ENCODE measurements at regions not wholly inside any gene's neighbourhood (a gene's known extent, or its start where the extent isn't known, plus 50 kb on each side); places are given as distances from the start of the nearest gene placed in this dataset.

DNA sequence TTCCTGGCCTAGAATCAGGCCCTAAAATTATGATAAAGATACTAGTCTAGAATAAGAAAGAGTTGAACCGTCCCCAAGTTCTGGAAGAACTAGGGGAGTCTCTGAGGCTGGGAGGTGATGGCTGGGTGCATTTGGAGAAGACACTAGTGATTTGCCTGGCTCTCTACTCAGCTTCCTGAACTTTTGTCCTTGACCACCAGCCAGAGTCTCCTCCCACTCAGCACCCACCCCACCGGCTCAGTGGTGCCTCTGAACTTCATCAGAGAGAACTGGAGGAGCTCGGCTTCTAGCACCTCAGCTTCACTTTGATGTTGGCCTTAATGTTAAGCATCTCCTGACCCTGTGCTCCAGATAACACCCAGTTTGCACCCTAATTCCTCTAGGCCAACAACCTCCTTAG lies 73.0 kb downstream of the PERP start:
- H3K36me3 Mint-ChIP-seq (ENCODE audit: insufficient read depth, unreplicated experiment), result peaks cover 7% of the 10 kb centered on the region
- CTCF ChIA-PET, result interaction anchor here (0.6 to 1.2 kb wide), 2 partner anchors 71 to 249 kb away, joined by 3 read pairs; no protein-coding TSS in a partner anchor

DNA sequence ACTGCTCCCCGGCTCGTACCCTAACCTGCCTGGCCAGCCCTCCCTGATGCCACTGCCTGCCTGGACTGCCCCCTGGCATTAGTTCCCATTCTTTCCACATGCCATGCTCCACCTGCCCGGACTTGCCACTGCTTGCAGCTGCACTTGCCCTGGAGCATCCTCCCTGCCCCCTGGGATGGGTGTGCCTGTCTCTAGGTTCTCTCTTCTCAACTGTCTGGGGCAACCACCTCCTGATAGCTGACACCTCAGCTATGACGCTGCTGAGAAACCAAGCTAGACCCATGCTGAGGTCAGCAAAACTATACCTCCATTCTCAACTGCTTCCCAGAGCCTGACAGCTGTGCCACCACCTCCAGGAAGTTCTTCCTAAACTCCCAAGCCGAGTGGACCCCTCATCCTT lies 72.1 kb downstream of the PERP start:
- BruUV-seq (replicated peaks), result no TSS peak
- Mint-ChIP-seq H3K4me3 (ENCODE audit: low read depth, unreplicated experiment) (peak overlapping the region; percentile 28), H3K9me3 (ENCODE audit: low read depth, unreplicated experiment) (no peaks in the 10 kb centered on the region), H3K36me3 (ENCODE audit: insufficient read depth, unreplicated experiment) (peaks cover 7% of the 10 kb centered on the region), H3K27me3 (ENCODE audit: unreplicated experiment) (no peaks in the 10 kb centered on the region), H3K4me1 (ENCODE audit: low read depth, unreplicated experiment) (peaks cover 26% of the 10 kb centered on the region), H3K27ac (ENCODE audit: unreplicated experiment) (peak overlapping the region; percentile 42)
- DNase-seq, result no peak
- CTCF ChIA-PET, result interaction anchor here (1.2 kb wide), 1 partner anchor 70 kb away, joined by 3 read pairs; no protein-coding TSS in a partner anchor
- TF ChIP-seq, protein P1, sequence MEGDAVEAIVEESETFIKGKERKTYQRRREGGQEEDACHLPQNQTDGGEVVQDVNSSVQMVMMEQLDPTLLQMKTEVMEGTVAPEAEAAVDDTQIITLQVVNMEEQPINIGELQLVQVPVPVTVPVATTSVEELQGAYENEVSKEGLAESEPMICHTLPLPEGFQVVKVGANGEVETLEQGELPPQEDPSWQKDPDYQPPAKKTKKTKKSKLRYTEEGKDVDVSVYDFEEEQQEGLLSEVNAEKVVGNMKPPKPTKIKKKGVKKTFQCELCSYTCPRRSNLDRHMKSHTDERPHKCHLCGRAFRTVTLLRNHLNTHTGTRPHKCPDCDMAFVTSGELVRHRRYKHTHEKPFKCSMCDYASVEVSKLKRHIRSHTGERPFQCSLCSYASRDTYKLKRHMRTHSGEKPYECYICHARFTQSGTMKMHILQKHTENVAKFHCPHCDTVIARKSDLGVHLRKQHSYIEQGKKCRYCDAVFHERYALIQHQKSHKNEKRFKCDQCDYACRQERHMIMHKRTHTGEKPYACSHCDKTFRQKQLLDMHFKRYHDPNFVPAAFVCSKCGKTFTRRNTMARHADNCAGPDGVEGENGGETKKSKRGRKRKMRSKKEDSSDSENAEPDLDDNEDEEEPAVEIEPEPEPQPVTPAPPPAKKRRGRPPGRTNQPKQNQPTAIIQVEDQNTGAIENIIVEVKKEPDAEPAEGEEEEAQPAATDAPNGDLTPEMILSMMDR (IDR thresholded peaks at IDR 0.05; ENCODE audit: unreplicated experiment), result no peak
- intact Hi-C loops (cut with micrococcal nuclease; ENCODE audit: unreplicated experiment), result loop anchor here (5.0 kb wide), 1 partner anchor 52 kb away; no protein-coding TSS in a partner anchor

More for the DNA sequence above, 73.0 kb downstream of the PERP start:
- H3K4me1 Mint-ChIP-seq (ENCODE audit: low read depth, unreplicated experiment), result peaks cover 29% of the 10 kb centered on the region
- intact Hi-C loops (cut with micrococcal nuclease; ENCODE audit: unreplicated experiment), result no loop called here
- no peak for DNase-seq
- H3K27ac Mint-ChIP-seq (ENCODE audit: unreplicated experiment), result no peak overlapping the region
- no peaks in the 10 kb centered on the region for H3K9me3 Mint-ChIP-seq (ENCODE audit: low read depth, unreplicated experiment)
- H3K27me3 Mint-ChIP-seq (ENCODE audit: unreplicated experiment), result no peaks in the 10 kb centered on the region
- no peak overlapping the region for H3K4me3 Mint-ChIP-seq (ENCODE audit: low read depth, unreplicated experiment)
- no TSS peak for BruUV-seq (replicated peaks)
- TF ChIP-seq, protein P1 (IDR thresholded peaks at IDR 0.05; ENCODE audit: unreplicated experiment), result no peak

DNA sequence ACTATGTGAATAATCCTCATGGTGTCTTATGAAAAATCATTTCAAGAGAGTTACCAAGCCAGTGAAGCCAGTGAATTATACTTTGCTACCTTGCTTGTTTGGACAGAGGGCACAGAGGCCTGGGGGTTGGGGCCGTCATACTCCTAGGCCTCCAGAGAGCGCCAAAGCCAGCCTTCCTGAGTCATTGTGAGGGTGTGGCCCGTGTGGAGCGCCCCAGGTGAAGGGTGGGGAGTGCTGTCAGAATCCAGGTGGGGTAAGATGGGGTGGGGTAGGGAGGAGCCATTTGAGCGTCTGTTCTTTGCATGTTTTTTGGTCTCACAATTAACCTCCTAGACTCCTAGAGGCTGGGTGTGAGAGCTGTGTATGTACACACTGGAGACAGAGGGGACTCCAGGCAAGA lies 71.1 kb downstream of the PERP start:
- TF ChIP-seq, protein P1 (IDR thresholded peaks at IDR 0.05; ENCODE audit: unreplicated experiment), result no peak
- Mint-ChIP-seq H3K27ac (ENCODE audit: unreplicated experiment) (no peak overlapping the region), H3K9me3 (ENCODE audit: low read depth, unreplicated experiment) (no peaks in the 10 kb centered on the region), H3K4me1 (ENCODE audit: low read depth, unreplicated experiment) (peaks cover 26% of the 10 kb centered on the region), H3K36me3 (ENCODE audit: insufficient read depth, unreplicated experiment) (peaks cover 7% of the 10 kb centered on the region), H3K27me3 (ENCODE audit: unreplicated experiment) (no peaks in the 10 kb centered on the region), H3K4me3 (ENCODE audit: low read depth, unreplicated experiment) (no peak overlapping the region)
- no TSS peak for BruUV-seq (replicated peaks)
- CTCF ChIA-PET, result no interaction called here
- intact Hi-C loops (cut with micrococcal nuclease; ENCODE audit: unreplicated experiment), result loop anchor here (5.0 kb wide), 1 partner anchor 51 kb away; no protein-coding TSS in a partner anchor
- peak; percentile 68 for DNase-seq

DNA sequence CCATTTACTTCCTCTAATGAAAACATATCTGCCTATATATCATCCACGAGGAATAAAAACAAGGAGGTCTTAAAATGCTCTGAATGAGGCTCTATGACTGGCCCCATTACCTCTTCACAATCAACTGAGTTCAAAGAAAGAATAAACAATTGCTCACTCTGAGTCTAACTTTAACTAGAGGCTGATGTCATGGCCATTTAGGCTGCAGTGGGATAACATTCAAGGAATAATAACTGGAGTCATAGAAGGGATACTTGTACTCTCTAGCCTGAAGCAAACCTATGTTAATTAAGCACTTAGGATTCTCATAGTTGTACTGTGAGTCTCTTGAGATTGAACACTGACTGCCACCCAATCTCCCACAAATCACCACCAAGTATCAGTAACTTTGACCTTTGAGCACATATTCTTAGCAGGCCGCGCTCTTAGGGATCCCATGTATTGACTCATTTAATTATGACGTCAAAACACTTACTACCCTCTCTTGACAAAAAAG lies 70.2 kb downstream of the PERP start:
- Mint-ChIP-seq H3K4me1 (ENCODE audit: low read depth, unreplicated experiment) (peaks cover 26% of the 10 kb centered on the region), H3K27ac (ENCODE audit: unreplicated experiment) (no peak overlapping the region), H3K9me3 (ENCODE audit: low read depth, unreplicated experiment) (no peaks in the 10 kb centered on the region), H3K36me3 (ENCODE audit: insufficient read depth, unreplicated experiment) (peaks cover 7% of the 10 kb centered on the region), H3K4me3 (ENCODE audit: low read depth, unreplicated experiment) (no peak overlapping the region), H3K27me3 (ENCODE audit: unreplicated experiment) (no peaks in the 10 kb centered on the region)
- DNase-seq, result no peak
- CTCF ChIA-PET, result no interaction called here
- TF ChIP-seq, protein P1 (IDR thresholded peaks at IDR 0.05; ENCODE audit: unreplicated experiment), result no peak
- no TSS peak for BruUV-seq (replicated peaks)
- intact Hi-C loops (cut with micrococcal nuclease; ENCODE audit: unreplicated experiment), result loop anchor here (5.0 kb wide), 1 partner anchor 50 kb away; no protein-coding TSS in a partner anchor

Measured in Calu3 (cell line).